Naive thymus-derived CD8-positive, alpha-beta T cell (primary cell): ENCODE measurements at regions not wholly inside any gene's neighbourhood (a gene's known extent, or its start where the extent isn't known, plus 50 kb on each side); places are given as distances from the start of the nearest gene placed in this dataset.

Experiments
- ATAC-seq, 2 donors: fragments of 150-1000 bp; cut with Tn5 transposase in 1 of 2; sonication (Bioruptor Pico), chemical (Tn5 transposase) in 1 of 2; 1 replicate in 1 of 2; 2 replicates in 1 of 2; pipeline ENCODE4 v1.10.0; 2021; ENCODE audit warnings: mild to moderate bottlenecking in 2 of 2, moderate library complexity in 2 of 2
- POLR2A ChIA-PET: fragments of 350-600 bp; sonication (Branson Sonifier 250); formaldehyde crosslinking; loops from one replicate; lab custom pipeline; 2021; ENCODE audit warnings: antibody characterized with exemption; lab: Charles Lee
- DNase-seq, 10 donors: peaks; one replicate each; pipeline versions ENCODE4 v3.0.0 to v3.0.0-alpha.2; 2020 to 2022
- H3K27ac Mint-ChIP-seq, 10 donors: one replicate each; pipeline ENCODE4 v1.8.0; 2020 to 2022; ENCODE audit warnings: mild to moderate bottlenecking in 10 of 10, mixed read lengths in 10 of 10, moderate library complexity in 4 of 10, inconsistent platforms in 1 of 10
- H3K27me3 Mint-ChIP-seq, 5 donors: one replicate each; pipeline ENCODE4 v1.8.0; 2021 to 2022; ENCODE audit warnings: mixed read lengths in 5 of 5
- H3K36me3 Mint-ChIP-seq, 3 donors: one replicate each; pipeline ENCODE4 v1.8.0; 2020 to 2022; ENCODE audit warnings: mixed read lengths in 3 of 3, mild to moderate bottlenecking in 2 of 3, inconsistent platforms in 1 of 3
- H3K4me1 Mint-ChIP-seq, 4 donors: one replicate each; pipeline ENCODE4 v1.8.0; 2021 to 2022; ENCODE audit warnings: mixed read lengths in 4 of 4
- H3K4me3 Mint-ChIP-seq, 10 donors: one replicate each; pipeline ENCODE4 v1.8.0; 2020 to 2022; ENCODE audit warnings: mild to moderate bottlenecking in 10 of 10, mixed read lengths in 10 of 10, moderate library complexity in 6 of 10, inconsistent platforms in 1 of 10
- H3K9me3 Mint-ChIP-seq, 9 donors: one replicate each; pipeline ENCODE4 v1.8.0; 2020 to 2022; ENCODE audit warnings: mixed read lengths in 9 of 9, mild to moderate bottlenecking in 3 of 9, inconsistent platforms in 1 of 9, moderate library complexity in 1 of 9

DNA sequence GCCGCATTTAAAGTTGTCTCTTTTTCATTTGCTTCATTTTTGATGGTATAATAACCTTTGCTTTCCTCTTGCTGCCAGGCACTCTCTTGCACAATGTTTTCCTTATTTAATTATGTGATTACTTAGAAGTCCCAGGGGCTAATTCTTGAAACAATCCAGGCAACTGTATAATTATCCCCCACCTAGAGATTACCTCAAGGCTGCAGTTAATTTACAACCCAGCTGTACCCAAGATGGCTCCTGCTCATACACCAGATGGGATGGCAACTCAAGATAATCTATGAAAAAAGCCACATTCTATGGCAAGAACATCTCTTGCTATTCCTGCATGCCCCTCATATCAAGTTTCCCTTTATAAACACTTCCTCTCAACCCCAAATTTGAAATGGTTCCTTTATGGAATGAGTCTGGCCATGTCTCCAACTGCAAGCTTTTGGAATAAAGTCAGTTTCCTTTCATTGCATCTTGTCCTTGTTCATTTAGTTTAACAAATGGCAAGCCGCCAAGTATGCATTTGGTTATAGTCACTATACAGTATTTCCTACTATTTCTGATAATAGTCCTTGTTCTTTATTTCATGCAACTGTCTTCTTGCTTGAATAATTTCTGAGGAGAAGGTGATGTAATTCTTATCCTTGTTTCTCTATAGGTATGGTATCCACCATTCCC is 1042.6 kb downstream of the PLA2G4A start:
- POLR2A ChIA-PET, result no interaction called here
- no peaks in the 10 kb centered on the region for H3K4me1 Mint-ChIP-seq

DNA sequence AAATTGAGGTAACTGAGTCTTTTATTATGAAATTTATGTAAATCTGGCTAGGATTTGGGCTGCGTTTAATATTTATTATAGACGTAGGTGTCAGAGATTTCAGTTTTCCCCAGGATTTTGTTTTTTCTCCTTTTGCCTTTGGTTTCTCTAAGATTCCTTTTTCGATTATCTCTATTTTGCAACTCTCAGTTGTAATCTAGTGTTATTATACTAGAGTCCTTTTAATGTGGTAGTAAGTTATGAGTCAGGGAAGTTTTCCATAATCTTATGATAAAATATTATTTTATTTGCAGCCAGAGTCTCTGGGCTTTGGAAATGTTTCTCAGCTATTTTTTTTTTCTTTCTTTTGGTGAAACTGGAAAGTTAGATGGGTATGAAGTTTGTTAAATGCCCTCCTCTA is 1043.8 kb downstream of the PLA2G4A start:
- Mint-ChIP-seq H3K27ac (no peak overlapping the region), H3K36me3 (no peaks in the 10 kb centered on the region), H3K4me1 (no peaks in the 10 kb centered on the region), H3K4me3 (no peak overlapping the region), H3K9me3 (peaks cover 0 to 18% (median 10%) of the 10 kb centered on the region in 9 donors), H3K27me3 (no peaks in the 10 kb centered on the region)
- DNase-seq, result no peak
- POLR2A ChIA-PET, result no interaction called here
- ATAC-seq, result no peak

More for the DNA sequence above, 1042.6 kb downstream of the PLA2G4A start:
- Mint-ChIP-seq H3K4me3 (no peak overlapping the region), H3K27me3 (no peaks in the 10 kb centered on the region), H3K36me3 (no peaks in the 10 kb centered on the region), H3K9me3 (peaks cover 0 to 18% (median 9%) of the 10 kb centered on the region in 9 donors), H3K27ac (no peak overlapping the region)
- DNase-seq (no peak), ATAC-seq (no peak)

DNA sequence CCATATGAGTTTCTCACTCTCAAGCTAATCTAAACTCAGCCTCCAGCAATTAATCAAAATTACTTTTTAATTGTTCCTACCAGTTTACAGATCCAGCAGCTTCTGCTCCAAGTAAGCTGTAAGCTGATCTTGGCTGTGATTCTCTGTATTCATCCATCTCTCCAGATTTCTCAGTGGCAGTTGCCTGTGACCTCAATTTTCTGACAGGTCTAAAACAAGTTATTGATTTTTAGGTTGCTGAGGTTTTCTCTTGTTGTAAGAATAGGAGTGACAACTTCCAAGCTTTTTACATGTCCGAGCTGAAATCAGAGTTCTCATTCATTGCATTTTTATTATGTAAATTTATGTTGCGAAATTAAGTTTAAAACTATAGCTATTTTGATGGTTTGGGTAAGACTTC is 1044.4 kb downstream of the PLA2G4A start:
- Mint-ChIP-seq H3K4me3 (no peak overlapping the region), H3K4me1 (no peaks in the 10 kb centered on the region), H3K27ac (no peak overlapping the region), H3K27me3 (no peaks in the 10 kb centered on the region), H3K36me3 (no peaks in the 10 kb centered on the region), H3K9me3 (peaks cover 0 to 20% (median 9%) of the 10 kb centered on the region in 9 donors)
- POLR2A ChIA-PET, result no interaction called here
- DNase-seq (no peak), ATAC-seq (no peak)

DNA sequence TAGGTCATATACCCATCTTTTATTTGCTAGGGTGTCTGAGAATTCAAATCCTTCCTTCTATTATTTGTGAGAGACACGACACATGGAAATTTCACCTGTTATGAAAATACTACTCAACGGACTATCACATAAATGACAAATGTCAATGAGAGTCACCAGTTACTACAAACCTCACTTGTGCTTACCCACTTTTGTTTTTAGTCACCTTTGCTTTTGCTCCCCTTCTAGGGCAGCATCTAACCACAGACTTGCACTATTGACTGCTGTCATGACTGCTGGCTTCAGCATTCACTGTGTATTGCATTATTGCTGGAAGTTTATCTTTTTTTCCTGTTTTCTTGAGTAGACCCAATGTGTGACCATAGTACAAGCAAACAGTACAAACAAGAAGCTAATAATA is 1048.0 kb downstream of the PLA2G4A start:
- DNase-seq (no peak), ATAC-seq (no peak)
- POLR2A ChIA-PET, result no interaction called here
- Mint-ChIP-seq H3K4me3 (no peak overlapping the region), H3K27ac (no peak overlapping the region), H3K27me3 (no peaks in the 10 kb centered on the region), H3K4me1 (no peaks in the 10 kb centered on the region), H3K9me3 (peaks cover 0 to 15% (median 8%) of the 10 kb centered on the region in 9 donors), H3K36me3 (no peaks in the 10 kb centered on the region)

DNA sequence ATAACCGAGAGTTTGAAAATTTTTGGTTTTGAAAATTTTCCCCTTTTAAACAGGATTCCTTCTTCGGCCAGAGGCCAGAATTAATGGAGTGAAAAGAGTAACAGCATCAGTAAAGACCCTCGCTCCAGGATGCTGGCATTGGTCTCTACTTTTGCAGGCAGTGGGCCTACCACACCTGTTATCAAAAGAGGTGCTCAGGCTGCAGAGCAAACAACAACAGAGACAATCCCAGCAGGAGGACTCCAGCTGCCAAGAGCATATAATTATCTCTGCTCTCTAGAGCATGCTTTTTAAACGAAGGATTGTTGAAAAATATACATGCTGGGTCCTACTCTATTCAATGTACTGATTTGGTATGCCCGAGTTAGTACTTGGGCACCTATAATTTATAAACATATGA is 1048.5 kb downstream of the PLA2G4A start:
- DNase-seq (no peak), ATAC-seq (no peak)
- H3K9me3 Mint-ChIP-seq, result peaks cover 0 to 15% (median 8%) of the 10 kb centered on the region in 9 donors
- H3K4me1 Mint-ChIP-seq, result no peaks in the 10 kb centered on the region
- POLR2A ChIA-PET, result no interaction called here
- no peaks in the 10 kb centered on the region for H3K27me3 Mint-ChIP-seq
- no peak overlapping the region for H3K4me3 Mint-ChIP-seq
- no peaks in the 10 kb centered on the region for H3K36me3 Mint-ChIP-seq
- H3K27ac Mint-ChIP-seq, result no peak overlapping the region

DNA sequence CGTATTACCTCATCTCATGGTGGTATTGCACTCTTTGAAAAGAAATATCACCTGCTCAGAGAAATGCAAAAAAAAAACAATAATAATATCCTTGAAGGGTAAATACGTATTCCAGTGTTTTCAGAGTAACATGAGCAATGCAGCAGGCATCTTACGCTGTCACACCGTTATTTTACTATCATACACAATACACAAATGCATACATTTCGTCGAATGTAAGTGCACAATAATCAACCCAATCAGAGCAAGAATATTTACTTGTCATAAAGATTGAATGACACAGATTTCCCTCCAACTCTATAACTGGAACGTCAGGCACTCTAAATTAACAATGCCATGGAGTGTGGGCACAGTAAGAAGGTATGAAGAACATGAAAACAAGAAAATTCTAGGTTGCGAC is 1050.1 kb downstream of the PLA2G4A start:
- H3K27me3 Mint-ChIP-seq, result no peaks in the 10 kb centered on the region
- H3K4me1 Mint-ChIP-seq, result no peaks in the 10 kb centered on the region
- no peak overlapping the region for H3K4me3 Mint-ChIP-seq
- no peak for ATAC-seq
- no peak for DNase-seq
- peaks cover 0 to 12% (median 5%) of the 10 kb centered on the region in 9 donors for H3K9me3 Mint-ChIP-seq
- H3K36me3 Mint-ChIP-seq, result no peaks in the 10 kb centered on the region
- no peak overlapping the region for H3K27ac Mint-ChIP-seq
- POLR2A ChIA-PET, result no interaction called here

DNA sequence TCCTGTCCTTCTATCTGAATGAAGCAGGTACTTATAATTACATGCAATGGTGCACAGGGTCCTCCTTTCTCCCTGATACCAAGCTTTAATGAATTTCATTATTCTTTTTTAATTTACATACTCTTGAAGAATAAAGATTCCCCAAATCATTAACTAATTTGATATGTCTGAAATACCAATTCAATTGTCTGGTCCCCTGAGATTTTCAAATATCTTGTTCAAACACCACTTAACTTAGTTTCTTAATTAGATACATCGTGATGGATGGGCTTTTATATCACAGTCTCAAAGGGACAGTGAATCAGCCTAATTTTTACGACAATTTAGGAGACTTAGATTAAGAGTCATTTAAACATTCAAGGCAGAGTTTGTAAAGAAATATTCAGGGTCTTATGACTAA is 1054.6 kb downstream of the PLA2G4A start:
- no peak overlapping the region for H3K27ac Mint-ChIP-seq
- POLR2A ChIA-PET, result no interaction called here
- H3K4me1 Mint-ChIP-seq, result no peaks in the 10 kb centered on the region
- no peaks in the 10 kb centered on the region for H3K27me3 Mint-ChIP-seq
- no peak for ATAC-seq
- no peaks in the 10 kb centered on the region for H3K36me3 Mint-ChIP-seq
- no peak for DNase-seq
- H3K4me3 Mint-ChIP-seq, result no peak overlapping the region
- peaks cover 0 to 3% (median 0%) of the 10 kb centered on the region in 9 donors for H3K9me3 Mint-ChIP-seq

DNA sequence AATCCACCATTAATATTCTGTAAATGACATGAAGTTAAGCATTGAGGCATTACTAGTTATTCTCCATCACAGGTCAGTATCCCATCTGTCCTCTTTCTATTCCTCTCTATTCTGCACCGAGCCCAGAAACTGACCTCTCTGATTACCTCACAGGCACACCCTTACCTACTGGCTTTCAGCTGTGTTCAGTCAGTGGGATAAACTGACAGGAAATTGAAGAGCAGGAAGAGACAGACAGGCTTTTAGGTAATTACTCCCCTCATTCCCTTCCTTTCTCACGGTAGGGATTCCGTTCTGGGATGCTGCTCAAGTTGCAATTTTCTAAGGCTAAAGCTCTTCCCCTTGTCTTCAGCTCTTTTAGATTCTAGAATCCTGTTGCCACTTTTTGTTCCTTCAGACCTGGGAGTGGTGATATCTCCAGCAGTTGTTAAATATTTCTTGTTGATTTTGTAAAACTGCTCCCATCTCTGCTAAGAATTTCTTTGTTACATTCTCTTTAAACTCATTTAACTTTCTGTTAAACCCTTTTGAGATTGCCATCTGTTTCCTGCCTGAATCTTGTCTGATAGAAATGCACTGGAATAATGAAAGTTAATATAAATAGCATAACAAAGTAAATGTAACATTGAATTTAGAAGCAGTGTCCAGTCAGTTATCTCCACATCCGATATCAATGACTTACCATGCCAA is 1063.4 kb downstream of the PLA2G4A start:
- H3K27me3 Mint-ChIP-seq, result no peaks in the 10 kb centered on the region
- peaks cover 0 to 35% (median 5%) of the 10 kb centered on the region in 9 donors for H3K9me3 Mint-ChIP-seq
- ATAC-seq (no peak), DNase-seq (no peak)
- H3K4me1 Mint-ChIP-seq, result no peaks in the 10 kb centered on the region
- no peak overlapping the region for H3K4me3 Mint-ChIP-seq
- POLR2A ChIA-PET, result no interaction called here
- no peaks in the 10 kb centered on the region for H3K36me3 Mint-ChIP-seq
- no peak overlapping the region for H3K27ac Mint-ChIP-seq

DNA sequence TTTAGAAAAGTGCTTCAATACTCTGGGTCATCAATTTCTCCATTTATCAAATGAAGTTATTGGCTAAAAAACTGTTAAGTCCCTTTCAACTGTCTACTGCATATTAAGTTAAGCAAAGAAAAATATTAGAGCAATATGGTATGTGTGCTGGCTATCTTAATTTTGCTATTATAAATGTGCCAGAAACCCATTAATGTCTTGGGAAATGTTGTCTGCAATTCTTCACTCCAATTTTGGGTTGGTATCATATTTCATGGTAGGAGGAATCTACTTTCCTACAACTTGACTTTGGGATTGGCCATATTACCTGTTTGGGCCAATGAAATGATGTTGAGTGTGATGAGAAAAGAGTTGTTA is 1063.9 kb downstream of the PLA2G4A start:
- H3K27ac Mint-ChIP-seq, result no peak overlapping the region
- no peaks in the 10 kb centered on the region for H3K27me3 Mint-ChIP-seq
- no peaks in the 10 kb centered on the region for H3K4me1 Mint-ChIP-seq
- H3K9me3 Mint-ChIP-seq, result peaks cover 0 to 34% (median 5%) of the 10 kb centered on the region in 9 donors
- DNase-seq (no peak), ATAC-seq (no peak)
- POLR2A ChIA-PET, result no interaction called here
- no peak overlapping the region for H3K4me3 Mint-ChIP-seq
- H3K36me3 Mint-ChIP-seq, result no peaks in the 10 kb centered on the region

DNA sequence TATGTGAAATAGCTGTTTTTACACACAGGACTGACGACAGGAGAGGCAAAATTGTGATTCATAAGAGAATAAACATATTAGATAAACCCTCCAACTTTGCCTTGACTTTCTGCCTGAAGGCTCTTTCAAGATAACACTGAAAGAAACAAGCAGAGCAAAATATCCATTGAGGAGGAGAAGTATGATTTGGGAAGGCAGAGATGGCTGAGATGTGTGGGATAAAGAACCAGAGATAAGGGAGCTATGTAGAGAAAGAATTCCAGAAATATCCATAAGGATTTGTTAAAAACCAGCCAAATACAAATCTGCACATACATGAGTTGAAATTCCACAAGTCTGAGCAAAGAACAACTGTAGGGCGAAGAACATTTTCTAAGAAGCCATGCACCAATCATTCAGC is 1064.7 kb downstream of the PLA2G4A start:
- H3K36me3 Mint-ChIP-seq, result no peaks in the 10 kb centered on the region
- ATAC-seq (no peak), DNase-seq (no peak)
- POLR2A ChIA-PET, result no interaction called here
- H3K27ac Mint-ChIP-seq, result no peak overlapping the region
- no peaks in the 10 kb centered on the region for H3K27me3 Mint-ChIP-seq
- peaks cover 0 to 34% (median 5%) of the 10 kb centered on the region in 9 donors for H3K9me3 Mint-ChIP-seq
- no peaks in the 10 kb centered on the region for H3K4me1 Mint-ChIP-seq
- H3K4me3 Mint-ChIP-seq, result no peak overlapping the region

DNA sequence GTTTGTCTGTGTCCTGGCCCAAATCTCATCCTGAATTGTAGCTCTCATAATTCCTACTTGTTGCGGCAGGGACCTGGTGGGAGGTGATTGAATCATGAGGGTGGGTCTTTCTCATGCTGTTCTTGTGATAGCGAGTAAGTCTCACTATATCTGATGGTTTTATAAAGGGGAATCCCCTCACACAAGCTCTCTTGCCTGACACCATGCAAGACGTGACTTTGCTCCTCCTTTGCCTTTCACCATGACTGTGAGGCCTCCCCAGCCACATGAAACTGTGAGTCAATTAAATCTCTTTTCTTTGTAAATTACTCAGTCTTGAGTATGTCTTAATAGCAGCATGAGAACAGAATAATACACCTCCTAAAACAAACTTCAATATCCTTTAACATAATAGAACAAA is 1065.6 kb downstream of the PLA2G4A start:
- Mint-ChIP-seq H3K4me1 (no peaks in the 10 kb centered on the region), H3K36me3 (no peaks in the 10 kb centered on the region), H3K27me3 (no peaks in the 10 kb centered on the region), H3K4me3 (no peak overlapping the region), H3K27ac (no peak overlapping the region), H3K9me3 (peaks cover 0 to 31% (median 5%) of the 10 kb centered on the region in 9 donors)
- ATAC-seq, result no peak
- peak in 1 of 10 donors; percentile 27 for DNase-seq
- POLR2A ChIA-PET, result no interaction called here

DNA sequence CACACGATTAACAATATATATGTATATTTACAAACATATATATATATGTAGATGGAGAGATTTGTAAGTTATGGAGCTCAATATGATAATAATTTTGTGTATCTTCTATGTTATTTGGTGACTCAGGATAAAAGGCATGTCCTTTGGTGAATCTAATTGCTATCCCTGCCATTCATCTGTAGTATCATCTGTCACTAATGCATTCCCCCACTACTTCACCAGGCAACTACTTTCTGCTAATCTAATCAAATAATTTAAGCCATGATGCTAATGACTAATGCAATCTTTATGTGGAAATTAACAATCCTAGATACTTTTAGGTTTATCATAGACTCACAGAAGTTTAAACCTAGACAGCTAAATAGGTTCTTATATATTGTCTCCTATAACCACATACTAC is 1074.5 kb downstream of the PLA2G4A start:
- Mint-ChIP-seq H3K27me3 (no peaks in the 10 kb centered on the region), H3K36me3 (no peaks in the 10 kb centered on the region), H3K9me3 (peaks cover 0 to 11% (median 4%) of the 10 kb centered on the region in 9 donors), H3K4me3 (no peak overlapping the region), H3K4me1 (peaks cover 0 to 2% (median 0%) of the 10 kb centered on the region in 4 donors), H3K27ac (no peak overlapping the region)
- no peak for DNase-seq
- POLR2A ChIA-PET, result no interaction called here
- no peak for ATAC-seq

DNA sequence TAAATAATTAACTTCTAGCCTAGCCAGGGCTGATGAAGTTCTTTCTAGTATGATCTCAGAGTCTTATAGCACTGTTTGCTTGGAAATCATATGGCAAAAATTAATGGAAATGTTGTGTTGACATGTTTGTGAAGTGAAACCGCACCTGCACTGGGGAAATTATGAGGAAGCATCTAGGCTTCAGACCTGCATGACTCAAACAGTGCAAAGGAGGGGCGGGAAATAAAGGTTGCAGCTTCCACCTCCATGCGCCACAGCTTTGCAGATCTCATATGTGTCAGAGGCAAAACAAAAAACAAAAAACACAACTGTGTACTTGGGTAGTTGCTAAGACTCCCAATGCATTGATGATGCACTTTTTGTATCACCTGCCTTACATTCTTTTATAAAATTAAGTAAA is 1080.6 kb downstream of the PLA2G4A start:
- DNase-seq (no peak), ATAC-seq (no peak)
- POLR2A ChIA-PET, result no interaction called here
- H3K4me3 Mint-ChIP-seq, result no peak overlapping the region
- no peak overlapping the region for H3K27ac Mint-ChIP-seq
- H3K4me1 Mint-ChIP-seq, result no peaks in the 10 kb centered on the region
- H3K9me3 Mint-ChIP-seq, result peaks cover 0 to 24% (median 2%) of the 10 kb centered on the region in 9 donors
- H3K36me3 Mint-ChIP-seq, result no peaks in the 10 kb centered on the region
- H3K27me3 Mint-ChIP-seq, result peaks cover 0 to 2% (median 0%) of the 10 kb centered on the region in 5 donors

DNA sequence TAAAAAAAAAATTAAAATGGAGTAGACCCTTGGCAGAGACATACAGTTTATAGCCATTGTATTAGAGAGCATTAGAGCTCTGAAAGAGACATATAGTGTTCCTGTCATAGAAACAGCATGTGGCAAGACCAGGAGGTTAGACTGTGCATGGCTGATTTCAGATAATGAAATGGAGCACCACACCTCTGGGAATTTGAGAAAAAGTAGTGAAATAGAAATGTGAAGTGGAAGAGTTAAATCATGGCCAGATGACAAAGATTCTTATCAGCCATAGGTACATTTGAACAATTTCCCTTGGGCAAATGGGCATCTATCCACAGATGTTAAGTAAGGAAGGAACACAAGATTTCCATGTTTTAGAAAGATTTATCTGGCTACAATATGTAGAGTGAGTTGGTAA is 1083.1 kb downstream of the PLA2G4A start:
- ATAC-seq (no peak), DNase-seq (no peak)
- Mint-ChIP-seq H3K4me1 (no peaks in the 10 kb centered on the region), H3K27ac (no peak overlapping the region), H3K4me3 (no peak overlapping the region), H3K36me3 (no peaks in the 10 kb centered on the region), H3K9me3 (peaks cover 0 to 26% (median 2%) of the 10 kb centered on the region in 9 donors), H3K27me3 (peaks cover 0 to 2% (median 0%) of the 10 kb centered on the region in 5 donors)
- POLR2A ChIA-PET, result no interaction called here
